ENCODE measurements at regions not wholly inside any gene's neighbourhood (a gene's known extent, or its start where the extent isn't known, plus 50 kb on each side); places are given as distances from the start of the nearest gene placed in this dataset.
"Not testable (repeated sequence)": the region's sequence is repeated elsewhere in the genome, so short reads cannot be mapped to it uniquely, and the experiment has no call there.

DNA sequence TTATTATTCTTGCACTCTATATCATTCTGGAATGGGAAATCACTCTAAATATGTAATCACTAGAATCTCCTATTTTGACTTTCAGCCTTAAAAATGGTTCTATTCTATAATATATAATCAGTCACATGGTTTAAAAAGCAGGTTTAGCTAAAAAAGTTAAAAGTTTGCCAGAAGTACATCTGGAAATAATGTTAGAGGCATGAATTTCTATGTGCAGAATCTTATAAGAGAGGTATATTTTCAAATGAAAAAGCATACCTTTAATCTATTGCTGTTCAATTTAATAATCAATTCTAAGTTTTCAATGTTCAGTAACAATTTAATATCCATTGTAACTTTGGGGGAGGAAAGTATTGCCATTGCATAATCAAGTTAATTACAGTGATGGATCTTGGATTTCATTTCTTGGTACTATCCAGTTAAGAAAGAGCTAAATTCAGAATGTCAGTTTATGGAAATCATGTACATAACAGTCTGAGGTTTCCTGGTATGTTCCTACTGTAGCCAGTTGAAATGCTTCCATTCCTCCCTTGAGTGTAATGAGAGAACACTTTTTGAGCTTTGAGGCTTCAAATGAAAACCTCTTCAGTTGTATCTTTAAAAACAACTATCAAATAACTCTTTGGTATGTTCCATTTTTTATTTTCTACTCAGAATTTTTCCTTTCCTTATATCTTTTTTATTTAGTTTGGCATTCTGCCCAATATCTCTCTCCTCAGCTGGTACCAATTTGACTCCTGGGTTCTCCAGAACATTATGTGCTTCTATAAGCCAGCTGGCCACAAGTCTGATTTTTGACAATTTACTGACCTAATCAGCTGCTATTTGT is 175.7 kb upstream of the COL11A1 start:
- no peak overlapping the region for H3K4me3 ChIP-seq (ENCODE audit: low read depth, low read length)
- DNase-seq (ENCODE audit: low read depth), result no peak
- no peak for TF ChIP-seq CTCF (IDR thresholded peaks at IDR 0.05; ENCODE audit: insufficient read depth, low read depth, low read length, missing control alignments)

DNA sequence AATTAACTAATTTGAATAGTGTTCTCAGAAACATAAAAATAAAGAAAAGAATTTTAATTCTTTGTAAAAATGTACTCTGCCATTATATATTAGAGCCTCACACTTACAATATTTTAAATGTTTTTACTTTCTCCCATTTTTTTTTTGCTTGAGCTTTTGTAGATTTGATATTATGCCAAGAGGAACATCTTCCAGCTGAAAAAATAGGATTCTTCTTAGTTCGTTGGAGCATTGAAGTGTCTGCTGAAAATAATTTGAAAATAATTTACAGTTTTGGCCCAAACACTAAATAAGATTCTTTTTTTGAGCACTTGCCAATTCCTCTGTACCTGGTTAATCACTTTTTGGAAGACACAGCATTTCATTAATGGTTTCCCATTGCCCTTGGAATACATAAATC is 175.0 kb upstream of the COL11A1 start:
- no peak for DNase-seq (ENCODE audit: low read depth)
- H3K4me3 ChIP-seq (ENCODE audit: low read depth, low read length), result no peak overlapping the region
- TF ChIP-seq CTCF (IDR thresholded peaks at IDR 0.05; ENCODE audit: insufficient read depth, low read depth, low read length, missing control alignments), result no peak

GRCh38 chr1:103275725-103276124 is 167.4 kb upstream of the COL11A1 start:
- no peak overlapping the region for H3K4me3 ChIP-seq (ENCODE audit: low read depth, low read length)
- DNase-seq (ENCODE audit: low read depth), result no peak
- no peak for TF ChIP-seq CTCF (IDR thresholded peaks at IDR 0.05; ENCODE audit: insufficient read depth, low read depth, low read length, missing control alignments)

DNA sequence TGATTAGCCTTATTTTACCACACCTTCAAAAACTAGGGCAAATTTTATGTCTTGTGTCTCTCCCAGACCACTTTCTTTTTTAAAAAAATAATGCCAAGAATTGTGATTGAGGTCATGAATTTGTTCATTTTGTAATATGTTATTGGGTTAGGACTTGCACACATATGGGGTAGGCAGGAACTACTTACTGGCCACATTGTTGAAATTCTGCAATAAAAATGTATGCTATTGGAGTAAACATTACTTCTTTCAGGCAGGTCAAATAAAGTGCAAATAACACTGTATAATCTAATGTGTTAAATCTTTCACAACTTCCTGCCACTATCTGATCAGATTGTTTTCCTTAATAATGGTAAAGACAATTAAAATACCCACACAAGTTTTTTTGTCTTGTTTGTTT is 166.6 kb upstream of the COL11A1 start:
- no peak for DNase-seq (ENCODE audit: low read depth)
- no peak for TF ChIP-seq CTCF (IDR thresholded peaks at IDR 0.05; ENCODE audit: insufficient read depth, low read depth, low read length, missing control alignments)
- H3K4me3 ChIP-seq (ENCODE audit: low read depth, low read length), result no peak overlapping the region

DNA sequence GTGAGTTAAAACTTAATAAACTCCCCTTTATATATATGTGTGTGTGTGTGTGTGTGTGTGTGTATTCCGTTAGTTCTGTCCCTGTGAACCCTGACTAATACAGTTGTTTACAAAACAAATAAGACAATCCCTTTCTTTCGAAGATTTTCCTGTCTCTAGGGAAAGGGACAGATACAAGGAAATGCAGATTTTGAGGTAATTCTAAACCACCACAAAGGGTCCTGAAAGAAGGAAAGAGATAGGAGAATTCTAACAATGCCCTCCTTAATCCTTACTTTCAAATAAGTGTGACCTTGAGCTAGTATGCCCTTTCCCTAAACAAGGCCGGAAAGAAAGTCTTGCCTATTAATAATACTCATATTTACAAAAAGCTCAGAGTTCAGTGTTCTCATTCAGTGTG is 164.8 kb upstream of the COL11A1 start:
- no peak for TF ChIP-seq CTCF (IDR thresholded peaks at IDR 0.05; ENCODE audit: insufficient read depth, low read depth, low read length, missing control alignments)
- H3K4me3 ChIP-seq (ENCODE audit: low read depth, low read length), result no peak overlapping the region
- DNase-seq (ENCODE audit: low read depth), result no peak

GRCh38 chr1:103271471-103271870 is 163.1 kb upstream of the COL11A1 start:
- DNase-seq (ENCODE audit: low read depth); H3K4me3 ChIP-seq (ENCODE audit: low read depth, low read length): not testable (repeated sequence)

DNA sequence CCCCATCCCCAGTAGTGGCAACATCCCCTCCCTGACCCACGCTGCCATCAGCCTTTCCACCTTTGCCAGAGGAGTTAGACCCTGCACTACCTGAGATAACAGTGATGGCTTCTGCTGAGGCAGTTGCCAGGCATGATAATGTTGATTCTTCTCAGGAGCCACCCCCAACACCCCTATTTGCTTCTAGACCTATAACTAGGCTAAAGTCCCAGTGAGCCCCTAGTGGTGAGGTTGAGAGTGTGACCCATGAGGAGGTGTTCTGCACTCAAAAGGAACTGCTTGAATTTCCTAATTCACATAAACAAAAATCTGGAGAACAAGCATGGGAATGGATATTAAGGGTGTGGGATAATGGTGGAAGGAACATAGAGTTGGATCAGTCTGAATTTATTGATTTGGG is 159.6 kb upstream of the COL11A1 start:
- H3K4me3 ChIP-seq (ENCODE audit: low read depth, low read length), result no peak overlapping the region
- DNase-seq (ENCODE audit: low read depth), result no peak
- TF ChIP-seq CTCF (IDR thresholded peaks at IDR 0.05; ENCODE audit: insufficient read depth, low read depth, low read length, missing control alignments), result peak; percentile 26
